ENCODE measurements at regions not wholly inside any gene's neighbourhood (a gene's known extent, or its start where the extent isn't known, plus 50 kb on each side); places are given as distances from the start of the nearest gene placed in this dataset.
"Not testable (repeated sequence)": the region's sequence is repeated elsewhere in the genome, so short reads cannot be mapped to it uniquely, and the experiment has no call there.

- DNase-seq (ENCODE audit: low read depth): no peak
Observed at GRCh38 chr13:33415822-33416221, 130.3 kb upstream of the STARD13 start.

DNA sequence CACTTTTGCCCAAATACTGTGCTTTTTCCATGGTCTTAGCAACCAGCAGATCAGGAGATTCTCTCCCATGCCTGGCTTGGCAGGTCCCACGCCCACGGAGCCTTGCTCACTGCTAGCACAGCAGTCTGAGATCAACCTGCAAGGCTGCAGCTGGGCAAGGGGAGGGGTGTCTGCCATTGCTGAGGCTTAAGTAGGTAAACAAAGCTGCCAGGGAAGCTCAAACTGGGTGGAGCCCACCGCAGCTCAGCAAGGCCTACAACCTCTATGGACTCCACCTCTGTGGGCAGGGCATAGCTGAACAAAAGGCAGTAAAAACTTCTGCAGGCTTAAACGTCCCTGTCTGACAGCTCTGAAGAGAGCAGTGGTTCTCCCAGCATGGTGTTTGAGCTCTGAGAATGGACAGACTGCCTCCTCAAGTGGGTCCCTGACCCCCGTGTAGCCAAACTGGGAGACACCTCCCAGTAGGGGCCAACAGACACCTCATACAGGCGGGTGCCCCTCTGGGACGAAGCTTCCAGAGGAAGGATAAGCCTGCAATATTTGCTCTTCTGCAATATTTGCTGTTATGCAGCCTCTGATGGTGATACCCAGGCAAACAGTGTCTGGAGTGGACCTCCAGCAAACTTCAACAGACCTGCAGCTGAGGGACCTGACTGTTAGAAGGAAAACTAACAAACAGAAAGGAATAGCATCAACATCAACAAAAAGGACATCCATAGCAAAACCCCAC, 132.8 kb upstream of the STARD13 start:
- DNase-seq (ENCODE audit: low read depth): not testable (repeated sequence)

GRCh38 chr13:33420117-33420516, 134.6 kb upstream of the STARD13 start:
- not testable (repeated sequence) for DNase-seq (ENCODE audit: low read depth)

GRCh38 chr13:33426131-33426530, 140.6 kb upstream of the STARD13 start:
- no peak for DNase-seq (ENCODE audit: low read depth)

GRCh38 chr13:33433316-33433715, 147.8 kb upstream of the STARD13 start:
- no peak for DNase-seq (ENCODE audit: low read depth)

DNA sequence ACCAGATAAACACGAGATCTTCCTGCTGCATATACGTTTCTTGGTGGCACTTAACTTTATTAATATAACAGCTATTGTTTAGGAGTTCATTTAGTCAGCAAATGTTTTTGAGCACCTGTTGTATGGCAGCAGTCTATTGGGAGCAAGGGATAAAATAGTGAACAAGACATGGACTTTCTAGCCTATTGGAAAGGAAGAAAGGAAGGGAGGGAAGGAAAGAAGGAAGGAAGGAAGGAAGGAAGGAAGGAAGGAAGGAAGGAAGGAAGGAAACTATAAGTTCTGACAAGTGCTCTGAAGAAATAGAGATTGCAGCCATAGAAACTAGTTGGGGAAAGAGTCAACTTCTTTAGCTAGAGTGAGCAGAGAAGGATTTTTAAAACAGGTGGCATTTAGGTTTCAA, 149.1 kb upstream of the STARD13 start:
- no peak for DNase-seq (ENCODE audit: low read depth)

DNA sequence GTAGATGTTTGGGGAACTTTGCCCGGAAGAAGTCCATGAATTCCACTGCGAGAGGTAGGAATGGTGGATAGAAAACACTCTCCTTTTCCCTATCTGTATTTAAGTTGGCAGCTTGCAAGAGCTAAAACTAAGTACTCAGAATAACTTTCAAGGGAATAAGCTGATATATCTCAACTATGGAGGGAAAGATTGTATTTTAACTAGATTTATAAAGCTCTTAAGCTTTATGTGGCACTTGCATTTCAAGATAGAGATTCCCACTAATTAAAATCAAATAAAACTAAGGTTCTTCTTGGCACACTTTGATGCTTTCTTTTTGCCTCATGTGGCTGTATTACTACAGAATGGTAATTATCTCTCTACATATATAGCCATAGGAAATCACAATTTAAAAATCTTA, 149.7 kb upstream of the STARD13 start:
- no peak for DNase-seq (ENCODE audit: low read depth)

DNA sequence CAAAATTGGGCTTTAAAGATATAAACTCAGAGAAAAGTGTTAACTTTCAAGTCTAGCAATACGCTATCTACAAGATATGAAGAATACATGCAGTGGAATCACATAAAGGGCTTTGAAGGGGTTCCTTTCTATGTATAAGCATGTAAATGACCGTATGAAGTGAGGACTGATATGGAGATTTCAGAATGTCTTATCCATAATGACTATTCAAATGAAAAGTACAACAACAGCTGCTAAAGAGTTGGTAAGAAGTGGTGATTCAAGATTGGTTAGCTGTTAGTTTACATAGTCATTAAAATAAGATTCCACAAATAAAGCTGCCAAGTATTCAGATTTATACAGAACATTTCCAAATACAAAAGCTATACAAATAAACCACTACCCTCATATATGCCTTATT, 153.4 kb upstream of the STARD13 start:
- DNase-seq (ENCODE audit: low read depth): no peak

DNA sequence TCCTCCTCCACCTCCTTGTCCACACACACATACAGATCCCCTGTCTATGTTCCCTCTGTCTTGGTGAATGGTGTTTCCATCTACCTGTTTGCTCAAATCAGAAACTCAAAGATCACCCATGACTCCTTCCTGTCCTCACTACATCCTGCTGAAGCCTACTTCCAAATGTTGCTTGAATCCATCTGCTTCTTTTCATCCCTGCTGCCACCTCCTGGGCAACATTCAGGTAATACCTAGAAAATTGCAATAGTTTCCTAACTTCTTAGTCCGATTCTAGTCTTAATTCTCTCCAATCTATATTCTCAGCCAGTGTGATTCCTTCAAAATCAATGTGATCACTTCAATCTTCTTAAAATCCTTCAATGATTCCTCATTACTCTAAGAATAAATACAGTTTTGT, 155.5 kb upstream of the STARD13 start:
- no peak for DNase-seq (ENCODE audit: low read depth)

GRCh38 chr13:33445024-33445423, 159.5 kb upstream of the STARD13 start:
- DNase-seq (ENCODE audit: low read depth): no peak

- DNase-seq (ENCODE audit: low read depth): no peak
Observed at GRCh38 chr13:33445476-33445875, 159.9 kb upstream of the STARD13 start.

- no peak for DNase-seq (ENCODE audit: low read depth)
Observed at GRCh38 chr13:33446821-33447725, 161.5 kb upstream of the STARD13 start.

- no peak for DNase-seq (ENCODE audit: low read depth)
Observed at GRCh38 chr13:33448889-33449288, 163.3 kb upstream of the STARD13 start.

- no peak for DNase-seq (ENCODE audit: low read depth)
Observed at GRCh38 chr13:33450956-33451709, 165.6 kb upstream of the STARD13 start.

GRCh38 chr13:33452873-33453517, 167.4 kb upstream of the STARD13 start:
- DNase-seq (ENCODE audit: low read depth): no peak

GRCh38 chr13:33453936-33454335, 168.4 kb upstream of the STARD13 start:
- no peak for DNase-seq (ENCODE audit: low read depth)

GRCh38 chr13:33454844-33455705, 169.5 kb upstream of the STARD13 start:
- DNase-seq (ENCODE audit: low read depth): no peak

DNA sequence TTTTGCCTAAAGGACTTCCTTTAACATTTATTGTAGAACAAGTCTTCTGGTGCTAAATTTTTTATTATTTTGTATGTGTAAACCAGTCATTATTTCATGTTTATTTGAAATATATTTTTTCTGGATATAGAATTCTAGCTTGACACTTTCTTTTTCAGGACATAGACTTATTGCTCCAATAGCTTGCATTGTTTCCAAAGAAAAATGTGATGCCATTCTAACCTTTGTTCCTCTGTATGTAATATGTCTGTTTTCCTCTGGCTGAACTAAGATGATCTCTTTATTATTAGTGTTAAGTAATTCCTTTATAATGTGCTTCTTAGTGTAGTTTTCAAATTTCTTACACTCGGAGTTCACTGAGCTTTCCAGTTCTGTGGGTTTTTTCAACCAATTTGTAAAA, 174.1 kb upstream of the STARD13 start:
- DNase-seq (ENCODE audit: low read depth): no peak

DNA sequence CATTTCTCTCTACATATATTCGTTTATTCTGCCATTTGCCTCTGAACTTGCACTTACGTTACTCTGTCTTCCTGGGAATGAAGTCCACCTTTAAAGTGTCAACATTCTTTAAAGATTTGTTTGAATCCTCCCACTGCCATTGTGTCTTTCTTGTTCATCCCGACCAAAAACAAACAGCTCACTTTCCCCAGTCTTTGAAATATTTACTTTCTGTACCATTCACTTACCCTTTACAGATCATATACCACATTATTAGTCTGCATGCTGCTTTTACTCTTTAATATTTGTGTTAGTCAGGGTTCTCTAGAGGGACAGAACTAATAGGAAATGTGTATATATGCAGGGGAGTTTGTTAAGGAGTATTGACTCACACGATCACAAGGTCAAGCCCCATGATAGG, 176.6 kb upstream of the STARD13 start:
- DNase-seq (ENCODE audit: low read depth): no peak

DNA sequence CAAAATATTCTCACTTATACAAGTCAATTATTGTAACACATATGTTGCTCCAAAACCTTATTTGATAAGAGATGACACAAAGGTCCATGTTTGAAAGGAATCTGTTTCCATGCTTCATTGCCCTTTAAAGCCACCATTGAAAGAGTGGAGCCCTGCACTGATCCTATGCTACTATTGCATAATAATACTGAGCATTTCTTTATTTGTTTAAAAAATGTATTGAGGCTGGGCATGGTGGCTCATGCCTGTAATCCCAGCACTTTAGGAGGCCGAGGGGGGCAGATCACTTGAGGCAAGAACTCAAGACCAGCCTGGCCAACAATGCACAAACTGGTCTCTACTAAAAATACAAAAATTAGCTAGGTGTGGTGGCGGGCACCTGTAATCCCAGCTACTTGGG, 178.8 kb upstream of the STARD13 start:
- DNase-seq (ENCODE audit: low read depth): no peak

DNA sequence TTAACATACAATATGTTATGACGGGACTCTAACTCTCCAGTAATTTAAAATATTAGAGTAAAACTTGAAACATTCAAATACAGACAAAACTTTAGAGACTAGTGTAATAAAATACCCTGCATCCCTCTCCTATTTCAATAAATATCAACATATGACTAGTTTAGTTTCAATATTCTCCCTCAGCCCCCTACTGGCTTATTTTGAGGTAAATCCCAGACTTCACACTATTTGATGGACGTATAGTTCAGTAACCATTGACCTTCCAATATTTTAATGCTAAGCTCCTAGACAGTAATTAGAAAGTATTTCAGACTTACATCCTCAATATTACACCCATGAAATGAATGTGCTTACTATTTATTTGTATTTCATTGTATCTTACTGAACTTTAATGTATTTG, 180.7 kb upstream of the STARD13 start:
- DNase-seq (ENCODE audit: low read depth): no peak

Measured in T-helper 22 cell (primary cell).